ENCODE measurements at regions not wholly inside any gene's neighbourhood (a gene's known extent, or its start where the extent isn't known, plus 50 kb on each side); places are given as distances from the start of the nearest gene placed in this dataset.

- Histone ChIP-seq H3K9me3 (no peaks in the 10 kb centered on the region), H3K4me3 (no peak overlapping the region), H3K27ac (no peak overlapping the region), H3K4me2 (no peak overlapping the region), H3K4me1 (no peaks in the 10 kb centered on the region)
- no peak for ATAC-seq
- CTCF ChIA-PET, result no interaction called here
- WGBS (ENCODE audit: missing lambda C conversion rate), result 0% methylated on average over 1 of the region's 1 CpG
- no peak for FAIRE-seq
- DNase-seq (ENCODE audit: low read depth in 1 of 2, low spot score in 1 of 2), result no peak
- POLR2A ChIA-PET, result no interaction called here
- TF ChIP-seq REST (IDR thresholded peaks at IDR 0.05), result no peak
- no peak for TF ChIP-seq JUN (IDR thresholded peaks at IDR 0.05)
- TF ChIP-seq HDAC2 (IDR thresholded peaks at IDR 0.05), result no peak
- no peak for TF ChIP-seq JUNB (IDR thresholded peaks at IDR 0.05)
- no peak for TF ChIP-seq ZNF302 (CRISPR knock-in tag; IDR thresholded peaks at IDR 0.05)
- no peak for TF ChIP-seq E2F6 (IDR thresholded peaks at IDR 0.05; ENCODE audit: borderline replicate concordance, low read depth)
- TF ChIP-seq MYC (IDR thresholded peaks at IDR 0.05; ENCODE audit: borderline replicate concordance, low read length), result no peak
- TF ChIP-seq EHMT2 (IDR thresholded peaks at IDR 0.05; ENCODE audit: low read depth), result no peak
- no peak for TF ChIP-seq POLR2A (IDR thresholded peaks at IDR 0.05; ENCODE audit: low read length)
- no peak for TF ChIP-seq RAD21 (conservative IDR thresholded peaks at IDR 0.05 in 1 of 2, IDR thresholded peaks at IDR 0.05 in 1 of 2)
- TF ChIP-seq GATA3 (IDR thresholded peaks at IDR 0.05; ENCODE audit: borderline replicate concordance), result no peak
Measured at GRCh38 chr18:71707400-71707799, 836.7 kb downstream of the CBLN2 start.

GRCh38 chr18:71689416-71690160 lies 854.6 kb downstream of the CBLN2 start:
- H3K4me1 ChIP-seq, result no peaks in the 10 kb centered on the region
- POLR2A ChIA-PET, result no interaction called here
- 17% methylated on average over 2 of the region's 2 CpGs for WGBS (ENCODE audit: missing lambda C conversion rate)
- CTCF ChIA-PET, result no interaction called here
- DNase-seq (ENCODE audit: low read depth in 1 of 2, low spot score in 1 of 2) (no peak), ATAC-seq (no peak), FAIRE-seq (no peak)
- no peak overlapping the region for H3K4me3 ChIP-seq
- H3K9me3 ChIP-seq, result no peaks in the 10 kb centered on the region
- H3K27ac ChIP-seq, result no peak overlapping the region
- TF ChIP-seq TP53 (CRISPR knock-in tag; IDR thresholded peaks at IDR 0.05), result no peak
- TF ChIP-seq ZNF302 (CRISPR knock-in tag; IDR thresholded peaks at IDR 0.05), result no peak
- no peak for TF ChIP-seq ZFP36 (IDR thresholded peaks at IDR 0.05; ENCODE audit: borderline replicate concordance, partially characterized antibody)
- TF ChIP-seq ESRRA (IDR thresholded peaks at IDR 0.05; ENCODE audit: borderline replicate concordance, low read length), result no peak
- no peak for TF ChIP-seq HOXB5 (CRISPR knock-in tag; IDR thresholded peaks at IDR 0.05)
- TF ChIP-seq CHD2 (IDR thresholded peaks at IDR 0.05; ENCODE audit: low read length, partially characterized antibody), result no peak
- TF ChIP-seq JUN (IDR thresholded peaks at IDR 0.05), result no peak
- TF ChIP-seq SMC3 (IDR thresholded peaks at IDR 0.05), result no peak
- TF ChIP-seq NFE2L2 (conservative IDR thresholded peaks at IDR 0.05; ENCODE audit: low read length), result no peak
- TF ChIP-seq POLR2A (IDR thresholded peaks at IDR 0.05; ENCODE audit: low read length), result no peak
- no peak for TF ChIP-seq RARB (CRISPR knock-in tag; IDR thresholded peaks at IDR 0.05)
- no peak for TF ChIP-seq RAD21 (conservative IDR thresholded peaks at IDR 0.05 in 1 of 2, IDR thresholded peaks at IDR 0.05 in 1 of 2)
- no peak for TF ChIP-seq SREBF2 (IDR thresholded peaks at IDR 0.05)
- TF ChIP-seq NR3C1 (IDR thresholded peaks at IDR 0.05), result no peak
- no peak for TF ChIP-seq KDM5A (IDR thresholded peaks at IDR 0.05)
- TF ChIP-seq EHF (CRISPR knock-in tag; IDR thresholded peaks at IDR 0.05), result no peak
- TF ChIP-seq RCOR1 (IDR thresholded peaks at IDR 0.05; ENCODE audit: low read depth, low read length), result no peak
- no peak for TF ChIP-seq HOXA7 (CRISPR knock-in tag; IDR thresholded peaks at IDR 0.05)
- H3K4me2 ChIP-seq, result no peak overlapping the region
